Smooth muscle cell (in vitro differentiated cells): ENCODE measurements at regions not wholly inside any gene's neighbourhood (a gene's known extent, or its start where the extent isn't known, plus 50 kb on each side); places are given as distances from the start of the nearest gene placed in this dataset.

Experiments used
- DNase-seq: peaks from one replicate; lab custom pipeline; 2025; ENCODE audit not compliant: unreplicated experiment; lab: John Stamatoyannopoulos, UW
- H2AFZ ChIP-seq: fragments of 200-600 bp; sonication (generic); 2 replicates; pipeline ENCODE4 v1.6.0; 2016; ENCODE audit warnings: antibody characterized with exemption, low read depth, mild to moderate bottlenecking
- H3F3A ChIP-seq: fragments of 200-600 bp; sonication (generic); 2 replicates; pipeline ENCODE4 v1.6.0; 2017; ENCODE audit warnings: antibody characterized with exemption, low read depth
- H3K27ac ChIP-seq: fragments of 200-600 bp; sonication (generic); 2 replicates; pipeline ENCODE4 v1.5.1; 2016; ENCODE audit warnings: low read depth, mild to moderate bottlenecking
- H3K27me3 ChIP-seq: fragments of 200-600 bp; sonication (generic); 2 replicates; pipeline ENCODE4 v1.6.1; 2016; ENCODE audit warnings: low read depth, mild to moderate bottlenecking
- H3K36me3 ChIP-seq: fragments of 200-600 bp; sonication (generic); 2 replicates; pipeline ENCODE4 v1.5.1; 2016; ENCODE audit warnings: low read depth
- H3K4me1 ChIP-seq: fragments of 200-600 bp; sonication (generic); 2 replicates; pipeline ENCODE4 v1.5.1; 2016; ENCODE audit warnings: low read depth
- H3K4me2 ChIP-seq: fragments of 200-600 bp; sonication (generic); 2 replicates; pipeline ENCODE4 v1.6.0; 2016; ENCODE audit warnings: mild to moderate bottlenecking
- H3K4me3 ChIP-seq: fragments of 200-600 bp; sonication (generic); 2 replicates; pipeline ENCODE4 v1.5.1; 2016; ENCODE audit warnings: mild to moderate bottlenecking
- H3K79me2 ChIP-seq: fragments of 200-600 bp; sonication (generic); 2 replicates; pipeline ENCODE4 v1.6.0; 2016; ENCODE audit warnings: low read depth, mild to moderate bottlenecking
- H3K9ac ChIP-seq: fragments of 200-600 bp; sonication (generic); 2 replicates; pipeline ENCODE4 v1.6.0; 2016; ENCODE audit warnings: low read depth
- H3K9me3 ChIP-seq: fragments of 200-600 bp; sonication (generic); replicated peaks from 2 replicates; pipeline ENCODE4 v1.5.1; 2016; ENCODE audit warnings: low read depth
- H4K20me1 ChIP-seq: fragments of 200-600 bp; sonication (generic); 2 replicates; pipeline ENCODE4 v1.6.0; 2016; ENCODE audit warnings: low read depth
- CTCF ChIP-seq: fragments of 200-600 bp; sonication (generic); IDR thresholded peaks from 2 replicates; pipeline ENCODE4 v1.5.1; 2017; ENCODE audit warnings: borderline replicate concordance, mild to moderate bottlenecking, antibody characterized with exemption; ENCODE audit not compliant: insufficient read depth, poor library complexity, severe bottlenecking
- WGBS: methylation state at CpG from one replicate; pipeline ENCODE4 v1.1.7; 2016; ENCODE audit warnings: low lambda C conversion rate; 5-methylcytosine and 5-hydroxymethylcytosine counted together

- 97% methylated on average over 2 of the region's 2 CpGs for WGBS
- H3K4me3 ChIP-seq, result no peak overlapping the region
- no peaks in the 10 kb centered on the region for H3K4me1 ChIP-seq
- H3K79me2 ChIP-seq, result no peaks in the 10 kb centered on the region
- H3F3A ChIP-seq, result no peaks in the 10 kb centered on the region
- no peaks in the 10 kb centered on the region for H3K36me3 ChIP-seq
- H3K4me2 ChIP-seq, result no peak overlapping the region
- H4K20me1 ChIP-seq, result no peaks in the 10 kb centered on the region
- TF ChIP-seq CTCF, result no peak
- H2AFZ ChIP-seq, result no peak overlapping the region
- no peaks in the 10 kb centered on the region for H3K9me3 ChIP-seq
- DNase-seq, result no peak
- H3K9ac ChIP-seq, result no peak overlapping the region
- no peak overlapping the region for H3K27ac ChIP-seq
- H3K27me3 ChIP-seq, result no peaks in the 10 kb centered on the region
Observed at GRCh38 chr10:80708185-80708584, 170.5 kb downstream of the SH2D4B start.

GRCh38 chr10:80708808-80709207 is 171.1 kb downstream of the SH2D4B start:
- Histone ChIP-seq H3K4me1 (no peaks in the 10 kb centered on the region), H3K4me2 (no peak overlapping the region), H3K4me3 (no peak overlapping the region), H3K9ac (no peak overlapping the region), H3F3A (no peaks in the 10 kb centered on the region), H3K27me3 (no peaks in the 10 kb centered on the region), H3K36me3 (no peaks in the 10 kb centered on the region), H2AFZ (no peak overlapping the region), H4K20me1 (no peaks in the 10 kb centered on the region), H3K27ac (no peak overlapping the region), H3K9me3 (no peaks in the 10 kb centered on the region), H3K79me2 (no peaks in the 10 kb centered on the region)
- WGBS, result 100% methylated on average over 1 of the region's 1 CpG
- no peak for TF ChIP-seq CTCF
- DNase-seq, result no peak

- H3K4me1 ChIP-seq, result no peaks in the 10 kb centered on the region
- no peaks in the 10 kb centered on the region for H3K36me3 ChIP-seq
- H4K20me1 ChIP-seq, result no peaks in the 10 kb centered on the region
- no peak overlapping the region for H3K27ac ChIP-seq
- DNase-seq, result no peak
- H3K4me2 ChIP-seq, result no peak overlapping the region
- no peaks in the 10 kb centered on the region for H3K27me3 ChIP-seq
- no peak for TF ChIP-seq CTCF
- WGBS, result 87% methylated on average over 5 of the region's 5 CpGs
- H3K79me2 ChIP-seq, result no peaks in the 10 kb centered on the region
- no peaks in the 10 kb centered on the region for H3K9me3 ChIP-seq
- no peak overlapping the region for H3K4me3 ChIP-seq
- no peak overlapping the region for H3K9ac ChIP-seq
- H2AFZ ChIP-seq, result no peak overlapping the region
- no peaks in the 10 kb centered on the region for H3F3A ChIP-seq
Observed at GRCh38 chr10:80709866-80710265, 172.2 kb downstream of the SH2D4B start.

GRCh38 chr10:80713398-80713928 is 175.8 kb downstream of the SH2D4B start:
- Histone ChIP-seq H3K9ac (no peak overlapping the region), H3K27ac (no peak overlapping the region), H3K79me2 (no peaks in the 10 kb centered on the region), H3K36me3 (no peaks in the 10 kb centered on the region), H3F3A (no peaks in the 10 kb centered on the region), H3K27me3 (no peaks in the 10 kb centered on the region), H4K20me1 (no peaks in the 10 kb centered on the region), H3K4me2 (no peak overlapping the region), H2AFZ (no peak overlapping the region), H3K9me3 (no peaks in the 10 kb centered on the region), H3K4me1 (no peaks in the 10 kb centered on the region), H3K4me3 (no peak overlapping the region)
- 72% methylated on average over 11 of the region's 11 CpGs for WGBS
- no peak for DNase-seq
- TF ChIP-seq CTCF, result no peak
